GM12873 (cell line): ENCODE measurements at regions not wholly inside any gene's neighbourhood (a gene's known extent, or its start where the extent isn't known, plus 50 kb on each side); places are given as distances from the start of the nearest gene placed in this dataset.

ENCODE experiments used
- CTCF ChIP-seq: IDR thresholded peaks from 2 replicates; pipeline ENCODE4 v1.5.1; 2012; ENCODE audit warnings: low read depth, mild to moderate bottlenecking, moderate library complexity, low read length, control low read depth; ENCODE audit not compliant: insufficient read depth; ENCODE audit errors: missing control alignments

DNA sequence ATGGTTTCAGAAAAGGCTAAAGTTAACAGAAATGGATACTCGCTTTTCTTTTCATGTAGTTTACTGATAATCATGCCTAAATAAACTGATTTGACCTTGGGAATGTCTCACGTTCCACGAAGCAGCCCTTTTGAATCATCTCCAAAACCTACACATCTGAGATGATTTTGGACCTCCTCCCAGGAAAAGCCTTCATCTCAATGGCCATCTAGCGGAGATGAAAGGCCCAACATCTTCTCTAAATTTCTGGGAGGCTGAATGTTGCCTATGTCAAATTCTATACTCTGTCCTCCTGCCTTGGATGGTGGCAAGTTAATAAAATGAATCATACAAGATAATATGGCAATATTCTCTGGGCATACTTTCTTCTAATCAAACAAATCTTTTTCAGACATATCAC is 448.5 kb downstream of the ZEB2 start:
- no peak for TF ChIP-seq CTCF

DNA sequence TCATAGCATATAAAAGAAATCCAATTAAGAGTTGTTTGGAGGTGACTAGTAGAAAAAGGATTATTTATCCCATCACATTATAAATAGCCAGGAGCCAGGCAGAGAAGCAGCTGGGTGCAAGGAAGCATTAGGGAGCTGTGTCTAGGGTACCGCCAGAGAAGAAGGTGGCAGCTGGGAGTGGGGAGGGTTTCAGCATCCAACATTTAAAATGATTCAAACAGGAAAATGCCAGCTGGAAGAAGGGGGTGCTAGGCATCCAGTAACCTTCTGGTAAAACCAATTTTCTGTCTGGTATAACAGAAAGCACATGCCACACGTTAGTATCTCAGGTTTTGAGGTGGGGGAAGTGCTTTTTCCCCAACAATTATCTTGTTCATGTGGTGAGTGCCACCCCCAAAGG is 452.4 kb downstream of the ZEB2 start:
- no peak for TF ChIP-seq CTCF

- no peak for TF ChIP-seq CTCF
These were observed 456.3 kb downstream of the ZEB2 start for GRCh38 chr2:144063602-144064001.

DNA sequence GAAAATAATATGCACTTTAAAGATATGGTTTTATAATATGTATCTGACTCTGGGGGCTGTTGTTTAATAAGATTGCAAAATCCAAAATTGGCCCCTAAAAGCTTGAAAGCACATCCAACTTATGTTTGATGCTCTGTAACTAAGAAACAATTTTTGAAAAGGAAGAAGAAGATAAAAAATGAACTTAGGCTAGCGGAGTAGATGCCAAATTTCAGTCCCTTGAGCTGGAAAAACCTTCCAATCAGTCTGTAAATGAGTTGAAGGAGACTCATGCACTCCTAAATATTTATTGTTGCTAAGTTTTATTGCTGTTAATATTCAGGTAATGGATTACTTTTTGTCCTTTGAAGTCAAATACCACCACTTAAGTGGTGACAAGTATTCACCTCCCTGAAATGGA is 465.0 kb downstream of the ZEB2 start:
- TF ChIP-seq CTCF, result no peak

DNA sequence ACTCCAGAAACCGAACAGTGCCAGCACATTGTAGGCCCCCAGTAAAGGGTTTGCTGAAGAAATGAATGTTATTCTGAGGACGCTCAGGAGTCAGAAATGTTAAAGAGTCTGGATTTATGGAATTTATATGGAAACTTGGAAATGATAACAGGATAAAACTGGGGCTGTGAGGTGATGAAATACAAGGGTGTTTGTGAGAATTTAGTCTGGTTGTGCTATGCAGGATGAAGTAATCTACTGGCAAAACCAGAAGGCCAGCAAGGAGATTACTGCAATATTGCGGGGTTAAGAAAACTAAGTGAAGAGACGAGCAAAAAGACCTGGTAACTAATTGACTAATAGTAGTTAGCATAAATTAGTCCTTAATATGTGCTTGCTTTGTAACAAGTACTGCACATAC is 467.8 kb downstream of the ZEB2 start:
- no peak for TF ChIP-seq CTCF

DNA sequence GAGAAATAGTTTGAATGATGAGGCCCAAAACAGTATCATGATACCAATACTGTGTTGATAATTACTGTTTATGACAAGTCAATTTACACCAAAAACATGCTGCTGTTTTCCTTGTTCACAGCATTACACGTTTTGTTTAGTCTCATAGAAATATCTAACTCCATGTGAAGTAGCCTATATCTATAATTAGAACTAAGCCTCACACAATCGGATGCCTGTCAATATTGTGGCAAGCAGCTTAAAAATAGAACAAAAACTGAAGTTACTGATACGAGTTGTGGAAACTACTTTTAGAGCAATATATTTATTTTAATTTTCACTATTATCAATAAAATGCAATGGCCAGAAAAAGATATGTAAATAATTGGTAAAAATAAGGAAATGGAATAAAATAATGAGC is 470.8 kb downstream of the ZEB2 start:
- no peak for TF ChIP-seq CTCF

DNA sequence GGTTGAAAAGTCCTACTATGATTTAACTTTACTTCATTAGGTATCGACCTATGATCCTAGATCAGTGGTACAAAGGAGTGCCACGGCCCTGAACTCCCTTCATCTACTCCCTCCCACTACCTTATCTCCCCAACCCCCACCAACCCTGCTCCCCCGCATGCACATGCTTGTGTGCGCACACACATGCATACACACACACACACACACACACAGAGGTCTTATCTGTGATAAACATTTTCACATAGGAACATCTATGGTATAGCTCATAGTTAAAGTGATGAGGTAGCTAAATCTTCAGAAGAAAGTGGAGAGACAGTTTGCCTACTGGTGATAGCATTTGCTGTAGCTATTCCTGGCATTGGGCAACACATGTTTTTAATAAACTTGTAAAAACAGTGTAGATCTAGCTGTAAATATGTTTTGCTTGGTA is 471.3 kb downstream of the ZEB2 start:
- no peak for TF ChIP-seq CTCF
